IMR-90 (cell line): ENCODE measurements at regions not wholly inside any gene's neighbourhood (a gene's known extent, or its start where the extent isn't known, plus 50 kb on each side); places are given as distances from the start of the nearest gene placed in this dataset.

ENCODE experiments used
- ATAC-seq: fragments of 200-7000 bp; cut with Tn5 transposase; 2 replicates; pipeline ENCODE4 v1.9.1; 2020; ENCODE audit warnings: low read depth, mild to moderate bottlenecking, moderate library complexity
- BruUV-seq: library from RNA; stranded (reverse); fragments of 400-500 nt; replicated peaks from 2 replicates; lab custom pipeline; 2021; lab: Mats Ljungman, UMichigan
- CTCF ChIA-PET: fragments of 300-600 bp; formaldehyde crosslinking; extraction: SDS; loops from one replicate; lab custom pipeline; 2021; ENCODE audit warnings: antibody characterized with exemption; lab: Yijun Ruan, JAX
- POLR2A ChIA-PET: fragments of 300-600 bp; sonication (Branson Sonifier 250); formaldehyde crosslinking; loops from one replicate; lab custom pipeline; 2022; ENCODE audit warnings: antibody characterized with exemption; ENCODE audit not compliant: unreplicated experiment; lab: Charles Lee
- DNase-seq: peaks from one replicate; pipeline ENCODE4 v3.0.0; 2013
- H2AFZ ChIP-seq: replicated peaks from 2 replicates; pipeline ENCODE3; 2013; ENCODE audit warnings: low read length, mild to moderate bottlenecking; ENCODE audit not compliant: poor library complexity
- H2AK5ac ChIP-seq: 2 replicates; pipeline ENCODE4 v1.6.1; 2013; ENCODE audit warnings: low read depth, low read length, inconsistent platforms
- H2AK9ac ChIP-seq: replicated peaks from 2 replicates; pipeline ENCODE3; 2013; ENCODE audit warnings: mild to moderate bottlenecking, low read depth, low read length, moderate library complexity; ENCODE audit not compliant: poor library complexity
- H2BK120ac ChIP-seq: 2 replicates; pipeline ENCODE4 v1.6.1; 2013; ENCODE audit warnings: low read depth, low read length, inconsistent platforms
- H2BK15ac ChIP-seq: 3 replicates; pipeline ENCODE4 v1.6.1; 2013; ENCODE audit warnings: low read depth, low read length, inconsistent platforms
- H2BK20ac ChIP-seq: 2 replicates; pipeline ENCODE4 v1.6.1; 2013; ENCODE audit warnings: low read depth, mild to moderate bottlenecking, inconsistent platforms, low read length, moderate library complexity
- H2BK5ac ChIP-seq: 2 replicates; pipeline ENCODE4 v1.6.1; 2013; ENCODE audit warnings: mild to moderate bottlenecking, low read depth, low read length, inconsistent platforms; ENCODE audit not compliant: poor library complexity, severe bottlenecking
- H3K14ac ChIP-seq: replicated peaks from 2 replicates; pipeline ENCODE4 v1.6.1; 2013; ENCODE audit warnings: low read depth, low read length, inconsistent platforms
- H3K18ac ChIP-seq: 2 replicates; pipeline ENCODE4 v1.6.1; 2013; ENCODE audit warnings: low read depth, low read length, control low read depth
- H3K23ac ChIP-seq: 2 replicates; pipeline ENCODE4 v1.6.1; 2013; ENCODE audit warnings: low read depth, low read length, inconsistent platforms
- H3K27ac ChIP-seq: 2 replicates; pipeline ENCODE4 v1.5.1; 2013; ENCODE audit warnings: mild to moderate bottlenecking, control low read depth, low read length; ENCODE audit not compliant: insufficient read depth
- H3K27me3 ChIP-seq: 2 replicates; pipeline ENCODE4 v1.6.1; 2013; ENCODE audit warnings: low read length; ENCODE audit not compliant: control insufficient read depth, insufficient read depth
- H3K36me3 ChIP-seq: 2 replicates; pipeline ENCODE4 v1.6.1; 2013; ENCODE audit warnings: low read length, mixed read lengths; ENCODE audit not compliant: control insufficient read depth, insufficient read depth
- H3K4ac ChIP-seq: 2 replicates; pipeline ENCODE4 v1.6.1; 2013; ENCODE audit warnings: low read depth, low read length, inconsistent platforms
- H3K4me1 ChIP-seq: 2 replicates; pipeline ENCODE4 v1.6.1; 2013; ENCODE audit warnings: low read length, mixed read lengths; ENCODE audit not compliant: control insufficient read depth, insufficient read depth
- H3K4me2 ChIP-seq: 2 replicates; pipeline ENCODE4 v1.6.1; 2013; ENCODE audit warnings: low read depth, mild to moderate bottlenecking, control low read depth, low read length, moderate library complexity
- H3K4me3 ChIP-seq: 2 replicates; pipeline ENCODE4 v1.5.1; 2013; ENCODE audit warnings: low read depth, mild to moderate bottlenecking, control low read depth, low read length, moderate library complexity; ENCODE audit not compliant: insufficient read depth
- H3K56ac ChIP-seq: 2 replicates; pipeline ENCODE4 v1.6.1; 2013; ENCODE audit warnings: low read length, inconsistent platforms; ENCODE audit not compliant: insufficient read depth; ENCODE audit errors: extremely low read depth
- H3K79me1 ChIP-seq, 2 experiments: 2 replicates each; pipeline ENCODE4 v1.6.1; 2013; ENCODE audit warnings: low read length in 2 of 2, inconsistent platforms in 1 of 2, low read depth in 1 of 2
- H3K9ac ChIP-seq: 2 replicates; pipeline ENCODE4 v1.6.1; 2013; ENCODE audit warnings: low read depth, low read length, control low read depth
- H3K9me1 ChIP-seq: 2 replicates; pipeline ENCODE4 v1.6.1; 2013; ENCODE audit warnings: low read length, inconsistent platforms; ENCODE audit not compliant: insufficient read depth
- H3K9me3 ChIP-seq: 2 replicates; pipeline ENCODE4 v1.6.1; 2013; ENCODE audit warnings: low read length; ENCODE audit not compliant: control insufficient read depth, insufficient read depth
- H4K20me1 ChIP-seq: 2 replicates; pipeline ENCODE4 v1.6.1; 2013; ENCODE audit warnings: low read length, inconsistent platforms; ENCODE audit not compliant: insufficient read depth
- H4K5ac ChIP-seq: 2 replicates; pipeline ENCODE4 v1.6.1; 2013; ENCODE audit warnings: mild to moderate bottlenecking, low read depth, low read length, control low read depth
- H4K8ac ChIP-seq, 2 experiments: 2 replicates each; pipeline ENCODE4 v1.6.1; 2013; ENCODE audit warnings: low read depth in 2 of 2, low read length in 2 of 2, control low read depth in 1 of 2, inconsistent platforms in 1 of 2
- H4K91ac ChIP-seq: 2 replicates; pipeline ENCODE4 v1.6.1; 2013; ENCODE audit warnings: low read depth, low read length, inconsistent platforms; ENCODE audit not compliant: insufficient read depth
- BHLHE40 ChIP-seq: fragments of 150-350 bp; IDR thresholded peaks from 2 replicates; pipeline ENCODE4 v1.6.1; 2016; ENCODE audit warnings: mild to moderate bottlenecking, low read depth, low read length
- CEBPB ChIP-seq: IDR thresholded peaks from 2 replicates; pipeline ENCODE4 v1.6.1; 2012; ENCODE audit warnings: low read depth, low read length, improper control_type of control experiment
- CTCF ChIP-seq: conservative IDR thresholded peaks from 2 replicates; pipeline ENCODE4 v1.5.1; 2012; ENCODE audit warnings: mild to moderate bottlenecking, low read depth, low read length, improper control_type of control experiment
- FOS ChIP-seq: fragments of 150-350 bp; IDR thresholded peaks from 2 replicates; pipeline ENCODE4 v1.6.1; 2016; ENCODE audit warnings: low read depth, low read length
- MAFK ChIP-seq: IDR thresholded peaks from 2 replicates; pipeline ENCODE4 v1.6.1; 2012; ENCODE audit warnings: low read depth, low read length, improper control_type of control experiment
- MXI1 ChIP-seq: IDR thresholded peaks from 2 replicates; pipeline ENCODE4 v1.6.1; 2012; ENCODE audit warnings: low read depth, mild to moderate bottlenecking, low read length, moderate library complexity, borderline replicate concordance
- NFE2L2 ChIP-seq: fragments of 150-350 bp; IDR thresholded peaks from 2 replicates; pipeline ENCODE4 v1.6.1; 2016; ENCODE audit warnings: low read depth, mild to moderate bottlenecking, low read length
- POLR2A ChIP-seq: IDR thresholded peaks from 2 replicates; pipeline ENCODE4 v1.6.1; 2012; ENCODE audit warnings: mild to moderate bottlenecking, low read depth, low read length
- RAD21 ChIP-seq: IDR thresholded peaks from 2 replicates; pipeline ENCODE4 v1.6.1; 2012; ENCODE audit warnings: low read length, improper control_type of control experiment
- RCOR1 ChIP-seq: IDR thresholded peaks from 2 replicates; pipeline ENCODE4 v1.6.1; 2012; ENCODE audit warnings: mild to moderate bottlenecking, low read length, improper control_type of control experiment; ENCODE audit not compliant: insufficient replicate concordance
- RFX5 ChIP-seq: IDR thresholded peaks from 2 replicates; pipeline ENCODE4 v1.8.0; 2012; ENCODE audit warnings: low read depth, mild to moderate bottlenecking, low read length, moderate library complexity
- SMC3 ChIP-seq: fragments of 150-350 bp; IDR thresholded peaks from 2 replicates; pipeline ENCODE4 v1.6.1; 2016; ENCODE audit warnings: low read depth, mild to moderate bottlenecking, antibody characterized with exemption, low read length, moderate library complexity
- dilution Hi-C: fragments of 300-500 bp; cut with HindIII; formaldehyde crosslinking; loops from one replicate; pipeline ENCODE4 v1.14.3; 2018; ENCODE audit warnings: low sequenced_read_pairs; ENCODE audit not compliant: unreplicated experiment
- in situ Hi-C: fragments of 300-500 bp; cut with MboI; formaldehyde crosslinking; loops from 3 replicates; pipeline ENCODE4 v1.14.3; 2019; ENCODE audit warnings: low sequenced_read_pairs, inconsistent platforms, mixed read lengths
- intact Hi-C: fragments of 100-400 bp; cut with micrococcal nuclease; formaldehyde crosslinking; loops from 2 replicates; pipeline ENCODE4 v1.10.0; 2022
- TF ChIP-seq, protein P1 (sequence below): fragments of 150-350 bp; IDR thresholded peaks from 2 replicates; pipeline ENCODE4 v1.6.1; 2017; ENCODE audit warnings: mild to moderate bottlenecking, antibody characterized with exemption, low read length, low read depth
- TF ChIP-seq, protein P2 (sequence below): fragments of 150-350 bp; IDR thresholded peaks from 2 replicates; pipeline ENCODE4 v1.6.1; 2016; ENCODE audit warnings: low read depth, mild to moderate bottlenecking, low read length, moderate library complexity, borderline replicate concordance

DNA sequence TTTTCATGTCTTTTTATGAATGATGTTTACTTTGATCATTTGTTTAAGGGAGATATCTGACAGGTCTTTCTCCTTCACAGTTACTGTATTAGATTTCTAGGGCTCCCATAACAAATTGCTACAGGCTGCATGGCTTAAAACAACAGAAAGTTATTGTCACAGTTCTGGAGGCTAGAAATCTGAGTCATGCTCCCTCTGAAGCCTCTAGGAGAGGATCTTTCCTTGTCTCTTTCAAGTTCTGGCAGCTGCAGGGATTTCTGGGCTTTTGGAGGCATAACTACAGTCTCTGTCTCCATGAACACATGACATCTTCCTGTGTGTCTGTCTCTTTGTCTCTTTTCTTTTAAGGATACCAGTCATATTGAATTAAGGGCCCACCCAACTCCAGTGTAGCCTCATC lies 557.3 kb upstream of the SEMA6A start:
- DNase-seq (no peak), ATAC-seq (no peak)
- Histone ChIP-seq H2BK15ac (no peak overlapping the region), H4K8ac (no peak overlapping the region), H2BK5ac (no peak overlapping the region), H3K9me3 (peaks cover 4% of the 10 kb centered on the region; the same call in 1 of the 2 replicates), H4K20me1 (no peaks in the 10 kb centered on the region), H2AFZ (no peak overlapping the region), H3K79me1 (no peaks in the 10 kb centered on the region), H3K27ac (no peak overlapping the region), H4K91ac (no peak overlapping the region), H3K9me1 (no peaks in the 10 kb centered on the region), H3K23ac (no peak overlapping the region), H3K4ac (no peak overlapping the region), H3K36me3 (no peaks in the 10 kb centered on the region), H3K4me3 (no peak overlapping the region), H2AK9ac (no peak overlapping the region), H3K4me2 (no peak overlapping the region), H3K9ac (no peak overlapping the region), H2AK5ac (no peak overlapping the region), H3K4me1 (no peaks in the 10 kb centered on the region), H2BK20ac (no peak overlapping the region), H4K5ac (no peak overlapping the region), H2BK120ac (no peak overlapping the region), H3K14ac (no peak overlapping the region), H3K56ac (no peak overlapping the region), H3K27me3 (no peaks in the 10 kb centered on the region), H3K18ac (no peak overlapping the region)
- in situ Hi-C loops: no loop called here
- ChIA-PET CTCF (no interaction called here), POLR2A (no interaction called here)
- dilution Hi-C loops: no loop called here
- intact Hi-C loops: no loop called here
- BruUV-seq: no TSS peak
- no peak for TF ChIP-seq RAD21
- no peak for TF ChIP-seq CEBPB
- TF ChIP-seq, protein P1, sequence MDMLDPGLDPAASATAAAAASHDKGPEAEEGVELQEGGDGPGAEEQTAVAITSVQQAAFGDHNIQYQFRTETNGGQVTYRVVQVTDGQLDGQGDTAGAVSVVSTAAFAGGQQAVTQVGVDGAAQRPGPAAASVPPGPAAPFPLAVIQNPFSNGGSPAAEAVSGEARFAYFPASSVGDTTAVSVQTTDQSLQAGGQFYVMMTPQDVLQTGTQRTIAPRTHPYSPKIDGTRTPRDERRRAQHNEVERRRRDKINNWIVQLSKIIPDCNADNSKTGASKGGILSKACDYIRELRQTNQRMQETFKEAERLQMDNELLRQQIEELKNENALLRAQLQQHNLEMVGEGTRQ: no peak
- TF ChIP-seq NFE2L2: no peak
- TF ChIP-seq, protein P2, sequence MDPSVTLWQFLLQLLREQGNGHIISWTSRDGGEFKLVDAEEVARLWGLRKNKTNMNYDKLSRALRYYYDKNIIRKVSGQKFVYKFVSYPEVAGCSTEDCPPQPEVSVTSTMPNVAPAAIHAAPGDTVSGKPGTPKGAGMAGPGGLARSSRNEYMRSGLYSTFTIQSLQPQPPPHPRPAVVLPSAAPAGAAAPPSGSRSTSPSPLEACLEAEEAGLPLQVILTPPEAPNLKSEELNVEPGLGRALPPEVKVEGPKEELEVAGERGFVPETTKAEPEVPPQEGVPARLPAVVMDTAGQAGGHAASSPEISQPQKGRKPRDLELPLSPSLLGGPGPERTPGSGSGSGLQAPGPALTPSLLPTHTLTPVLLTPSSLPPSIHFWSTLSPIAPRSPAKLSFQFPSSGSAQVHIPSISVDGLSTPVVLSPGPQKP: no peak
- TF ChIP-seq FOS: no peak
- no peak for TF ChIP-seq MAFK
- TF ChIP-seq POLR2A: no peak
- TF ChIP-seq BHLHE40: no peak
- TF ChIP-seq RCOR1: no peak
- TF ChIP-seq CTCF: no peak
- TF ChIP-seq MXI1: no peak
- TF ChIP-seq RFX5: no peak
- no peak for TF ChIP-seq SMC3
